Gastroesophageal sphincter (tissue), 3 donors: ENCODE measurements at regions not wholly inside any gene's neighbourhood (a gene's known extent, or its start where the extent isn't known, plus 50 kb on each side); places are given as distances from the start of the nearest gene placed in this dataset.

Source experiments
- EP300 ChIP-seq: sonication (generic); formaldehyde crosslinking; IDR thresholded peaks from one replicate; pipeline ENCODE4 v1.6.1; 2017; ENCODE audit warnings: antibody characterized with exemption, mild to moderate bottlenecking
- TF ChIP-seq, protein P1 (sequence below), 4 experiments: fragments of 200-600 bp in 2 of 4; fragments of 450-650 bp in 2 of 4; sonication (generic) in 1 of 4; IDR thresholded peaks; one replicate each; pipeline ENCODE4 v1.5.1; 2017 to 2019; ENCODE audit warnings: antibody characterized with exemption in 4 of 4, mild to moderate bottlenecking in 2 of 4, moderate library complexity in 2 of 4

DNA sequence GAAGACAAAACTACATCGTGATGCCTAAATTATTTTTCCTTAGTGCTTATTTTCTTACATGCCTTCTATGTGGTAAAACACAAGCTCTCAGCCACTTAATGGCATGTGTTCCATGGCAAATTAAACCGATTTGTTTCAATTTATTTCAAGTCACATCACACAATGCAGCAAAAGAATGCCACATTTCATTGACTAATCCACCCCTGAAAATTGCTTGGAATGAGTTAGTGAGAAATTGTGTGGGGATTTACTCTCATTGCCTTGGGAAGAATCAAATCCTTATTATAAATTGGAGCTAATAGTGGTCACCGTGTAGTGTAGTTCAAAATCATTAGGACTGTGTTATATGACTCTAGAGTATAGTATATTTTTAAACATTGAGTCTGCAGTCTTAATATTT is 485.5 kb upstream of the KLHL1 start:
- TF ChIP-seq, protein P1, sequence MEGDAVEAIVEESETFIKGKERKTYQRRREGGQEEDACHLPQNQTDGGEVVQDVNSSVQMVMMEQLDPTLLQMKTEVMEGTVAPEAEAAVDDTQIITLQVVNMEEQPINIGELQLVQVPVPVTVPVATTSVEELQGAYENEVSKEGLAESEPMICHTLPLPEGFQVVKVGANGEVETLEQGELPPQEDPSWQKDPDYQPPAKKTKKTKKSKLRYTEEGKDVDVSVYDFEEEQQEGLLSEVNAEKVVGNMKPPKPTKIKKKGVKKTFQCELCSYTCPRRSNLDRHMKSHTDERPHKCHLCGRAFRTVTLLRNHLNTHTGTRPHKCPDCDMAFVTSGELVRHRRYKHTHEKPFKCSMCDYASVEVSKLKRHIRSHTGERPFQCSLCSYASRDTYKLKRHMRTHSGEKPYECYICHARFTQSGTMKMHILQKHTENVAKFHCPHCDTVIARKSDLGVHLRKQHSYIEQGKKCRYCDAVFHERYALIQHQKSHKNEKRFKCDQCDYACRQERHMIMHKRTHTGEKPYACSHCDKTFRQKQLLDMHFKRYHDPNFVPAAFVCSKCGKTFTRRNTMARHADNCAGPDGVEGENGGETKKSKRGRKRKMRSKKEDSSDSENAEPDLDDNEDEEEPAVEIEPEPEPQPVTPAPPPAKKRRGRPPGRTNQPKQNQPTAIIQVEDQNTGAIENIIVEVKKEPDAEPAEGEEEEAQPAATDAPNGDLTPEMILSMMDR (IDR thresholded peaks at IDR 0.05), result no peak
- TF ChIP-seq EP300, result no peak
